ENCODE measurements at regions not wholly inside any gene's neighbourhood (a gene's known extent, or its start where the extent isn't known, plus 50 kb on each side); places are given as distances from the start of the nearest gene placed in this dataset.

- TF ChIP-seq POLR2A (IDR thresholded peaks at IDR 0.05) (no peak), CTCF (IDR thresholded peaks at IDR 0.05) (no peak)
- 32 to 52% (median 39%) methylated on average over 3 of the region's 3 CpGs for WGBS, 4 donors
- H3K4me3 ChIP-seq: no peak overlapping the region
- no peak for DNase-seq
- peaks cover 4% of the 10 kb centered on the region for H3K27me3 ChIP-seq
- H3K4me1 ChIP-seq (replicated peaks in 1 of 2): no peaks in the 10 kb centered on the region
- no peaks in the 10 kb centered on the region for H3K9me3 ChIP-seq (replicated peaks in 1 of 3)
- intact Hi-C loops (cut with DNase I): no loop called here
- H3K36me3 ChIP-seq (replicated peaks in 1 of 2): no peaks in the 10 kb centered on the region
- no peak overlapping the region for H3K27ac ChIP-seq
Measured at GRCh38 chr3:157632075-157632474, 128.9 kb upstream of the VEPH1 start.

- H3K4me3 ChIP-seq: no peak overlapping the region
- H3K9me3 ChIP-seq (replicated peaks in 1 of 3): no peaks in the 10 kb centered on the region
- H3K27ac ChIP-seq: no peak overlapping the region
- DNase-seq: no peak
- H3K4me1 ChIP-seq (replicated peaks in 1 of 2): no peaks in the 10 kb centered on the region
- H3K36me3 ChIP-seq (replicated peaks in 1 of 2): no peaks in the 10 kb centered on the region
- intact Hi-C loops (cut with DNase I): no loop called here
- TF ChIP-seq CTCF (IDR thresholded peaks at IDR 0.05): no peak
- TF ChIP-seq POLR2A (IDR thresholded peaks at IDR 0.05): no peak
- peaks cover 4% of the 10 kb centered on the region for H3K27me3 ChIP-seq
- 30 to 55% (median 35%) methylated on average over 8 of the region's 8 CpGs for WGBS, 4 donors
Measured at GRCh38 chr3:157631478-157631877, 128.3 kb upstream of the VEPH1 start.

GRCh38 chr3:157626817-157627216 lies 123.6 kb upstream of the VEPH1 start:
- H3K27me3 ChIP-seq: peaks cover 9% of the 10 kb centered on the region
- no peaks in the 10 kb centered on the region for H3K36me3 ChIP-seq (replicated peaks in 1 of 2)
- no peak for DNase-seq
- intact Hi-C loops (cut with DNase I): no loop called here
- no peak overlapping the region for H3K27ac ChIP-seq
- TF ChIP-seq CTCF (IDR thresholded peaks at IDR 0.05) (no peak), POLR2A (IDR thresholded peaks at IDR 0.05) (no peak)
- no peak overlapping the region for H3K4me3 ChIP-seq
- H3K9me3 ChIP-seq (replicated peaks in 1 of 3): no peaks in the 10 kb centered on the region
- no peaks in the 10 kb centered on the region for H3K4me1 ChIP-seq (replicated peaks in 1 of 2)
- WGBS, 4 donors: 50 to 66% (median 61%) methylated on average over 3 of the region's 3 CpGs

- H3K4me3 ChIP-seq: no peak overlapping the region
- H3K27ac ChIP-seq: no peak overlapping the region
- peaks cover 5% of the 10 kb centered on the region for H3K27me3 ChIP-seq
- H3K9me3 ChIP-seq (replicated peaks in 1 of 3): no peaks in the 10 kb centered on the region
- H3K4me1 ChIP-seq (replicated peaks in 1 of 2): no peaks in the 10 kb centered on the region
- 63 to 68% (median 65%) methylated on average over 2 of the region's 2 CpGs for WGBS, 4 donors
- intact Hi-C loops (cut with DNase I): no loop called here
- TF ChIP-seq CTCF (IDR thresholded peaks at IDR 0.05): no peak
- TF ChIP-seq POLR2A (IDR thresholded peaks at IDR 0.05): no peak
- no peaks in the 10 kb centered on the region for H3K36me3 ChIP-seq (replicated peaks in 1 of 2)
- no peak for DNase-seq
Measured at GRCh38 chr3:157624801-157625200, 121.6 kb upstream of the VEPH1 start.
